Globus pallidus (tissue), 1 donor: ENCODE measurements at regions not wholly inside any gene's neighbourhood (a gene's known extent, or its start where the extent isn't known, plus 50 kb on each side); places are given as distances from the start of the nearest gene placed in this dataset.
"Not testable (repeated sequence)": the region's sequence is repeated elsewhere in the genome, so short reads cannot be mapped to it uniquely, and the experiment has no call there.

Source experiments
- DNase-seq: peaks from one replicate; pipeline ENCODE4 v3.0.0-alpha.2; 2015; ENCODE audit warnings: low spot score

DNA sequence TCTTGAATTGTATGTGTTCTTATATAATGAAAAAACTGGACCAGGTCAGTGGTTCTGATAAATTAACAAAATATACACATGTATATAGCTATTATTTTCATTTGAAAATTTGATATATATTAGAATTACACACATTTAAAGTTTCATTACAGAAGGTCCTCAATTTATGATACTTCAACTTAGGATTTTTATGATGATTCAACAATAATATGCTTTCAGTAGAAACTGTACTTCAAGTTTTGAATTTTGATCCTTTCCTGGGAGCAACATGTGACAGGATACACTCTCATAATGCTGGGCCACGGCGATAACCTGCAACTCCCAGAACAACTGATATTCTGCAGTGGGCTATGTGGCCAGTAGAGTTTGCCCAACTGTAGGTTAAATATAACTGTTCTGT lies 344.7 kb downstream of the TAF11L14 start:
- no peak for DNase-seq

- not testable (repeated sequence) for DNase-seq
Observed at GRCh38 chr5:17982626-17983025, 348.4 kb downstream of the TAF11L14 start.

DNA sequence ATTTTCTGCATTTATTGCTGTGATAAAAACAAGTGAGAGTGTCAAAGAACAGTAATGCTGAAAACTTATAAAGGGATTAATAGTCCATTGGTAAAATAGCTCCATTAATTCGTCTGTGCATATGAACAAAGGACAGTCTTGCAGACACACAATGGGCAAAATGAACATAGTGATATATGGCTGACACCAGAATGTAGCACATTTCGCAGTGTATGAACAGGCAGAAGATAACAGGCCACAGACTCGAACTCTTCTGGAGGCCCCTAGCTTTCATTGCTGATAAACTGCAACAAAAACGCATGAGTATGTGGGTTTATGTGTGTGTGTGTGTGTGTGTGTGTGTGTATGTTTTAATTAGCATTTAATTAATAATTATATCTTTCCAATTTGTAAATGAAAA lies 354.8 kb downstream of the TAF11L14 start:
- no peak for DNase-seq

GRCh38 chr5:17989567-17990563 lies 355.6 kb downstream of the TAF11L14 start:
- no peak for DNase-seq

DNA sequence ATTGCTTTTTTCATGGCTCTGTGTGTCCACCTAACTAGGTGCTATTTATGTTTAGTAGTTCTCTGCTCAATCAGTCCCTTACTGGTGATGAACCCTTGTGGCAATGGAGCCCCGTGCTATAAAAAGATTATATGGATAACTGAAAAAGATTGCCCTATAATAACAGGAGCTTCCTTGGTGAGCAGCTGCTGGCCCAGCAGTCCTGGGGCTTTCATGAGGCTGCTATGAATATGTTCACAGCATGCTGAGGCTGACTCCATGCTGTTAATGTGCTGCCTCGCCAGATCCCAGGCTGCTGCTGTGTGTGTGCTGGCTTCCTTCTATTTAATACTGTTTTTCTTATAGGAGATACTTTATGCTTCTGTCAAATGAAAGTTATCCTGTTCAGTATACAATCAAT lies 357.5 kb downstream of the TAF11L14 start:
- DNase-seq = no peak

DNA sequence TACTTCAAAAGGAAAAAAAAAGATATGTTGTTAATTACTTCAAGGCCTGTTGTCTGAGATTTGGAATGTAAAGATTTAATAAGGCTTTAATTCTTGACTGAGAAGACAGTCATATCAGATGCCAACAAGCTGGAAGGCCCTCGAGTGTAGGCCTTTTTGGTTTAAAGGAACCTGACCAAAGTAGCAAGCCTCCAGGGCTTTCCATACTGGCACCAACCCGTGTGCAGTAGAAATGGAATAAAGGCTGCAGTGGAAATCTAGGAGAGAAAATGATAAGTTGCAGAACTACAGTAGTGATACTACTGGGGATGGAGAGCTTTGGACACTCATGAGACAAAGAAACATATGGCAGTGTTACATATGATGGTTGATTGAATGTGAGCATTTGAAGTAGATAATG lies 358.0 kb downstream of the TAF11L14 start:
- DNase-seq = no peak

GRCh38 chr5:17995997-17996396 lies 361.7 kb downstream of the TAF11L14 start:
- no peak for DNase-seq

- no peak for DNase-seq
Observed at GRCh38 chr5:17999858-18000257, 365.6 kb downstream of the TAF11L14 start.

DNA sequence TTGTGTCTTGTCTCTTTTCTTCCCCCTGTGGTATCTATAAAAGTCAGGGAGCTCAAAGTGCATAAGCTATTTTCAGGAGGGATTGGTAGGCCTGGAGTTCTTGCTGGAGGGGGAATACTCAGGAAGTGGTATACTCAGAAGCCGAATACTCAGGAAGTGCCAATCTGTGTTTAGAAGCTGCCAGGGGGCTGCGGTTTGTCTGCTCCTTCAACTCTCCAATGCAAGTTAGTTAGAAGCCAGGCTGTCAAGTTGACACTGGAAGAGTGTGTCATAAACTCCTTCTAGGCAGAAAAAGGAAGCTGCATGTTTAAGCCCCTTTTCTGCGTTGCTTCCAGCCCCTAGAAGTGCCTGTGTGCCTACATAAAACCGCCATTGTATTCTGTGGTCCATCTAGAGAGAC lies 366.5 kb downstream of the TAF11L14 start:
- DNase-seq = no peak

- no peak for DNase-seq
Observed at GRCh38 chr5:18003312-18003711, 369.1 kb downstream of the TAF11L14 start.

GRCh38 chr5:18003784-18004183 lies 369.5 kb downstream of the TAF11L14 start:
- no peak for DNase-seq

GRCh38 chr5:18006235-18006634 lies 372.0 kb downstream of the TAF11L14 start:
- not testable (repeated sequence) for DNase-seq

DNA sequence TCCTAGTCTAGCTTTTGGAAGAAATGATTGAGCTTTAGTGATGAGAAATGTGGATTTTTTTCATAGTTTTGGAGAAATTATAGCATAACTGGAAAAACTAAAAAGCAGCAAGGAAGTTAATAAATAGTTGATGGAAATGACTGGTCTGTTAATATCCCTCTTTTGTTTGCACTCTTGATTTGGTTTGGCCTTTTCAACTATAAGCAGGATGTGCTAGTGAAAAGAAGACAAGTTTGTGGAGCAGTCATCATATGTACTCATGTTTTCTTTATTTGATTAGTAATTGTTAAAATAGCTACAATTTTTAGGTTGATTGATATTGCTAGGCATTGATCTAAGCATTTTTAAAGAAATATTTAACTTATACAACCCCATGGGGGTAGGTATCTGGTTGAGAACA lies 374.7 kb downstream of the TAF11L14 start:
- DNase-seq = no peak

DNA sequence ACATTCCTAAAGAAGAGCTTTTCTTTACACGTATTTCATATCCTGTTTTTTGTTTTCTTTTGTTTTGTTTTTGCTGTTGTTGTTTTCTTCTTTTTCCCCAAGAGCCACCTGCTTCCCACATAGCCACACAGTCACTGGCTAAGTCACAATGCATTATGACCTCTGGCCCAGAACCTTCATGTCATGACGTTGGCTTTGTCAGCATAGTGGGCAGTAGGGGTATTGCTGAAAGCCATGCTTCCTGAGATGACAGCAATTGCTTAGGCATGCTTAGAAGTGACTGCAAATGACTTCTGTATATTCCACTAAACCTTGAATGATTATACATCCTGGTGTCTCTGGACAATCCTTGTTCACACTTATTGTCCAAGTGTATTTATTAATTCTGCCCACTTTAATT lies 375.8 kb downstream of the TAF11L14 start:
- DNase-seq = no peak

GRCh38 chr5:18018472-18018871 lies 384.2 kb downstream of the TAF11L14 start:
- no peak for DNase-seq

GRCh38 chr5:18023275-18023674 lies 389.0 kb downstream of the TAF11L14 start:
- DNase-seq = no peak

DNA sequence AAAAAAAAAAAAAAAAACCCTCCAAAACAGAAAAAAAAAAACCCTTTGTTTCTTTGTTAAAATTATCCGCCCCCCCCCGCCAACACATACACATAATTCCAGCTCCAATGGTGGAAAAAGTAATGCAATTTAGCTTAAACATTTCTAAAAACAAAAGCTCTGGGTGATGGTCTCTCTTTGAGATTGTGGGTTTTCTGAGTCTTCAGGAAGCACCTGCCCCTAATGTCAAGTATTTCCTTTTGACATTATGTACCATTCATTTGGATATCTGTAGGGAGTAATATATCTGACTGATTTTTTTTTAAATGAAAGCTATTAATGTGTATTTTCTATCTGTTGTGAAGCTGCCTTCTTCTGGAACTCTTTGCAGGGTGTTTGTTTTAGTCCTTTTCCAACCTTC lies 389.7 kb downstream of the TAF11L14 start:
- DNase-seq = no peak

DNA sequence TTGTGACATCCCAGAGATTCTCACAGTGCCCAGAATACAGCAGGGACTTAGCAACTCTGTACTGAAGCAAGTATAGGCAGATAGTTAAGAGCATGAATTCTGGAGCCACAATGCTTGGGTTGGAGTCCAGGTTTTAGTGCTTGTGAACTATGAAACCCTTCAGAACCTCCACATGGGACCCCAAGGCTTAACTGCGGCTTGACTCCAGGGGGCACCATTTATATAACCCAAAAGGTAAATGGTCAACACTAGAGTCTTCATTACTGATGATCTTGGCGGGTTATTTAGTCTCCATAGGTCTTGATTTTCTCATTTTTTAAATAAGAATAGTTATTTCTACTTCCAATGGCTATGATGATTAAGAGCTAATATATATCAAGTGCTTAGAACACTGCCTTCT lies 390.3 kb downstream of the TAF11L14 start:
- no peak for DNase-seq

DNA sequence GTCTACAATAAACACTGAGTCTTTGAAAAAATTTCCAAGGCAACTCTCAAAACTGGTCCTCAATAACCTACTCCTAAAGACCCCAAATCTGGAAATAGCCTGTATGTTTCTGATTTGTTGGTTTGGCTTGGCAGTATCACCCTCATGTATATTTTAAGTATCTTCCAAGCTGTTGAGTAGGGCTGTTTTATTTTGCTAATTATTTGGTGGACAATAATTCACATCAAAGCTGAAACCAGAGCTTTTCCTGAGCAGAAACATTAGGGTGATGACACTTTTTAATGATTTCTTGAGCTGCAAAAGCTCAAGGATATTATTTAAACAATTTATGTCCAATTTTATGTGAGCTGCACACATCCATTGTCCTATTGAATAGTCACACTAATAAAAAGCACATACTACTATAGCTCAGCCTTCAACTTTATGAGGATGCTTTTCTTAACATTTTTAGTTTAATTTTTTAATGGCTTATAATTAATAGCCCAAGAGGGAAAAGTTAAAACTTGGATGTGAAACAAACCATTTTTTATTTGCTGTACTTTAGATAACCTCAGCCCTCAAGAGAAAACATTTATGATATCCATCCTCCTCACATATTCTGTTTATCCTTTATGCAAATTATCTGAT lies 393.1 kb downstream of the TAF11L14 start:
- no peak for DNase-seq

GRCh38 chr5:18028036-18028435 lies 393.8 kb downstream of the TAF11L14 start:
- DNase-seq = no peak

DNA sequence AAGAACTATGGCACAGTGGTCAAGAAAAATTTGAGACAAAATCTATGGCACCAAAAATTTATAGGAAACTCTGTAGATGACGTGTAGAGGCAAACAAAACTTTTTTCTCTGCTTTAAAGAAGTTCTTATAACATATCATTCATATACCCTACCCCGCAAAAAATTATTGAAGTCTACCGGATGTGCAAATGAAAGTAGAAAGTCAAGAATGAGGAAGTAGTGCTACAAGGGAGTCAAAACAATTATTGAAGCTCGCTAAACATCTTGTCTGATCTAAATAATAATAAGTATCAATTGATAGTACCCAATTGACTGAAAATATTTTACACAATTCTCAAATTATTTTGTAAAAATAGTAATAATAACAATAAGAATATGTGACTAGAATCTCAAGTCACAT lies 398.5 kb downstream of the TAF11L14 start:
- no peak for DNase-seq

- no peak for DNase-seq
Observed at GRCh38 chr5:18036531-18036930, 402.3 kb downstream of the TAF11L14 start.

DNA sequence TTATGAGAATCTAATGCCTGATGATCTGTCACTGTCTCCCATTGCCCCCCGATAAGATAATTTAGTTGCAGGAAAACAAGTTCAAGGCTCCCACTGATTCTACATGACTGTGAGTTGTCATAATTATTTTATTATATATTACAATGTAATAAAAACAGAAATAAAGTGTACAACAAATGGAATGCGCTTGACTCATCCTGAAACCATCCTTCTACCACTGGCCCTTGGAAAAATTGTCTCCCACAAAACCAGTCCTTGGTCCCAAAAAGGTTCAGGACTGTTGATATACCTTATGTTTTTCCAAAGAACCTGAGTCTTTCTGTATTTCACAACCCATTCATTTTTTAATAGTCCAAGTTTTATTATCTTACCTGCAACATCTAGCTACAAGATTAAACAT lies 403.5 kb downstream of the TAF11L14 start:
- DNase-seq = no peak
